Activated naive CD8-positive, alpha-beta T cell treated with anti-CD3 and anti-CD28 coated beads for 36 hours (primary cell): ENCODE measurements at regions not wholly inside any gene's neighbourhood (a gene's known extent, or its start where the extent isn't known, plus 50 kb on each side); places are given as distances from the start of the nearest gene placed in this dataset.
"Not testable (repeated sequence)": the region's sequence is repeated elsewhere in the genome, so short reads cannot be mapped to it uniquely, and the experiment has no call there.

ENCODE experiments used
- DNase-seq: peaks from one replicate; pipeline ENCODE4 v3.0.0; 2021
- H3K27ac Mint-ChIP-seq: one replicate; pipeline ENCODE4 v1.8.0; 2022; ENCODE audit warnings: mild to moderate bottlenecking, moderate library complexity, mixed read lengths
- H3K27me3 Mint-ChIP-seq: one replicate; pipeline ENCODE4 v1.8.0; 2022; ENCODE audit warnings: mild to moderate bottlenecking, mixed read lengths
- H3K36me3 Mint-ChIP-seq: one replicate; pipeline ENCODE4 v1.8.0; 2021; ENCODE audit warnings: mild to moderate bottlenecking, mixed read lengths
- H3K4me1 Mint-ChIP-seq: one replicate; pipeline ENCODE4 v1.8.0; 2021; ENCODE audit warnings: mixed read lengths
- H3K4me3 Mint-ChIP-seq: one replicate; pipeline ENCODE4 v1.8.0; 2022; ENCODE audit warnings: mild to moderate bottlenecking, moderate library complexity, mixed read lengths
- H3K9me3 Mint-ChIP-seq: one replicate; pipeline ENCODE4 v1.8.0; 2022; ENCODE audit warnings: mixed read lengths

DNA sequence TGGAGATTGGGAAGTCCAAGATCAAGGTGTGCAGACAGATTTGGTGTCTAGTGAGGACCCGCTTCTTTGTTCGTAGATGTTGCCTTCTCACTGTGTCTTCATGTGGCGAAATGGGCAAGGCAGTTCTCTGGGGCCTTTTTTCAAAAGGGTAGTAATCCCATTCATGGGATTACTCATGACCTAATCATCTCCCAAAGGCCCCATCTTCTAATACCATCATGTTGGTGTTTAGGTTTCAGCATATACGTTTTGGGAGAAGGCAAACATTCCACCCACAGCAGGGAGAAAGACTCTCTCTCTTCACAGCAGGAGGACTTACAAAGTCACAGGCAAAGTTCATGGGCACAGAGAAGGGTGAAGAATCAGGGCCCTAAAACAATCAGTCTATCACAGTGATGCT lies 252.1 kb downstream of the RPLP1 start:
- H3K4me1 Mint-ChIP-seq = peaks cover 2% of the 10 kb centered on the region
- peaks cover 13% of the 10 kb centered on the region for H3K9me3 Mint-ChIP-seq
- no peak overlapping the region for H3K27ac Mint-ChIP-seq
- H3K4me3 Mint-ChIP-seq = no peak overlapping the region
- H3K27me3 Mint-ChIP-seq = no peaks in the 10 kb centered on the region
- H3K36me3 Mint-ChIP-seq = peaks cover 13% of the 10 kb centered on the region
- DNase-seq = no peak

DNA sequence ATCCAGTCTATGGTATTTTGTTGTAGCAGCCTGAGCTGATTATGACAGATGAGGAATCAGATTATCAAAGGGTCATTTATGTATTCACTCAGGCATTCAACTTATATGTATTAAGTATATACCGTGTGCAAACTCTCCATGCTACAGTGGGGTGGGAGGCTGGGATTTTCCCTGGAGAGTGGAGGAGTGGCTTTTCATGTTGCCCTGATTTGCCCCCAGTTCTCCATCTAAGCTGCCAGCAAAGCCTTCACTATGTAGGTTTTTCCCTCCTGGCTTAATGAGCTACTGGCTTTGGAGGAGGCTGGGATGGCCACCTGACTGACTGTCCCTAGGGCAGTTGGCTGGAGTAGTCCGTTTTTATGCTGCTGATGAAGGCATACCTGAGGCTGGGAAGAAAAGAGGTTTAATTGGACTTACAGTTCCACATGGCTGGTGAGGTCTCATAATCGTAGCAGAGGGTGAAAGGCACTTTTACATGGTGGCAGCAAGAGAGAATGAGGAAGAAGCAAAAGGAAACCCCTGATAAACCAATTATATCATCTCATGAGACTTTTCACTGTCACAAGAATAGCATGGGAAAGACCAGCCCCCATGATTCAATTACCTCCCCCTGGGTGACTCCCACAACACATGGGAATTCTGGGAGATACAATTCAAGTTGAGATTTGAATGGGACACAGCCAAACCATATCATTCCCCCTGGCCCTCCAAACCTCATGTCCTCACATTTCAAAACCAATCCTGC lies 253.9 kb downstream of the RPLP1 start:
- H3K36me3 Mint-ChIP-seq = peaks cover 14% of the 10 kb centered on the region
- H3K27me3 Mint-ChIP-seq = no peaks in the 10 kb centered on the region
- H3K27ac Mint-ChIP-seq = no peak overlapping the region
- H3K4me1 Mint-ChIP-seq = peaks cover 2% of the 10 kb centered on the region
- no peak overlapping the region for H3K4me3 Mint-ChIP-seq
- peaks cover 14% of the 10 kb centered on the region for H3K9me3 Mint-ChIP-seq
- no peak for DNase-seq

DNA sequence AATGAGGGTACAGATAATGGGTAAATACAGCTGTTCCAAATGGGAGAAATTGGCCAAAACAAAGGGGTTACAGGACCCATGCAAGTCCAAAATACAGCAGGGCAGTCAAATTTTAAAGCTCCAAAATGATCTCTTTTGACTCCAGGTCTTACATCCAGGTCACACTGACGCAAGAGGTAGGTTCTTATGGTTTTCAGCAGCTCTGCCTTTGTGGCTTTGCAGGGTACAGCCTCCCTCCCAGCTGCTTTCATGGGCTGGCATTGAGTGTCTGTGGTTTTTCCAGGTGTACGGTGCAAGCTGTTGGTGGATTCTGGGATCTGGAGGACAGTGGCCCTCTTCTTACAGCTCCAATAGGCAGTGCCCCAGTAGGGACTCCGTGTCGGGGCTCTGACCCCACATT lies 254.6 kb downstream of the RPLP1 start:
- not testable (repeated sequence) for H3K27ac Mint-ChIP-seq, H3K4me1 Mint-ChIP-seq, H3K27me3 Mint-ChIP-seq, H3K4me3 Mint-ChIP-seq, DNase-seq
- H3K9me3 Mint-ChIP-seq = peaks cover 14% of the 10 kb centered on the region
- peaks cover 14% of the 10 kb centered on the region for H3K36me3 Mint-ChIP-seq

DNA sequence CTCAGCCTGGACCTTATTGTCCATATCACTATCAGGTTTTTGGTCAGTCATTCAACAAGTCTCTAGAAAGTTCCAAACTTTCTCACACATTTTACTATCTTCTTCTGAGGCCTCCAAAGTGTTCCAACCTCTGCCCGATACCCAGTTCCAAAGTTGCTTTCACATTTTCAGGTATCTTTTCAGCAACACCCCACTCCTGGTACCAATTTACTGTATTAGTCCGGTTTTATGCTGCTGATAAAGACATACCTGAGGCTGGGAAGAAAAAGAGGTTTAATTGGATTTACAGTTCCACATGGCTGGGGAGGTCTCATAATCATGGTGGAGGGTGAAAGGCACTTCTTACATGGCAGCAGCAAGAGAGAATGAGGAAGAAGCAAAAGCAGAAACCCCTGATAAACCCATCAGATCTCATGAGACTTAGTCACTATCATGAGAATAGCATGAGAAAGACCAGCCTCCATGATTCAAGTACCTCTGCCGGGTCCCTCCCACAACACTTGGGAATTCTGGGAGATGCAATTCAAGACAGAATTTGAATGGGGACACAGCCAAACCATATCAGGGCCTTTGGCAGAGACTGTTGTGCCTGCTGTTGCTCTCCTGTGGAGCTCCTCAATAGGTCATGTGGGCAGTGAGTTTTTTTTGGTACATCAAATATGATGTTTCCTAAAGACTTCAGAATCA lies 256.0 kb downstream of the RPLP1 start:
- Mint-ChIP-seq H3K9me3 (peaks cover 14% of the 10 kb centered on the region), H3K4me1 (peaks cover 15% of the 10 kb centered on the region), H3K36me3 (peaks cover 14% of the 10 kb centered on the region)
- H3K27me3 Mint-ChIP-seq, H3K4me3 Mint-ChIP-seq, DNase-seq, H3K27ac Mint-ChIP-seq: not testable (repeated sequence)

DNA sequence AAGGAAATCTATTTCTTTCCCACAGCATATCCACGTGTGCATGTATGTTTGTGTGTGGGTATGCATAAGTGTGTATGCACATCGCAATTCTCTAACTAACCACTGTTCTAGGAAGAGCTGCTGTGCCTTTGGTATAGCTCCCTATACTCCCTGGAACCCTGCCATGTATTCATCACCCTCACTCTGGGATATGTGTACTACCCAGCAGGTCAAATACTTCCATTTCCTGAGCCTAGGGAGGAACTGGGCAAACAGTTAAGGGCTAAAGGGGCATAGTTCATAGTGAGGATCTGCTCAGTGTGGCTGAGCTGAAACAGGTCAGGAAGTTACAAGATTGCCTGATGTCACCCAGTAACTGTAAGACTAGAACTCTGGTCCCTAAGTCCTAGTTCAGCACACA lies 260.4 kb downstream of the RPLP1 start:
- Mint-ChIP-seq H3K4me3 (no peak overlapping the region), H3K4me1 (peaks cover 52% of the 10 kb centered on the region)

DNA sequence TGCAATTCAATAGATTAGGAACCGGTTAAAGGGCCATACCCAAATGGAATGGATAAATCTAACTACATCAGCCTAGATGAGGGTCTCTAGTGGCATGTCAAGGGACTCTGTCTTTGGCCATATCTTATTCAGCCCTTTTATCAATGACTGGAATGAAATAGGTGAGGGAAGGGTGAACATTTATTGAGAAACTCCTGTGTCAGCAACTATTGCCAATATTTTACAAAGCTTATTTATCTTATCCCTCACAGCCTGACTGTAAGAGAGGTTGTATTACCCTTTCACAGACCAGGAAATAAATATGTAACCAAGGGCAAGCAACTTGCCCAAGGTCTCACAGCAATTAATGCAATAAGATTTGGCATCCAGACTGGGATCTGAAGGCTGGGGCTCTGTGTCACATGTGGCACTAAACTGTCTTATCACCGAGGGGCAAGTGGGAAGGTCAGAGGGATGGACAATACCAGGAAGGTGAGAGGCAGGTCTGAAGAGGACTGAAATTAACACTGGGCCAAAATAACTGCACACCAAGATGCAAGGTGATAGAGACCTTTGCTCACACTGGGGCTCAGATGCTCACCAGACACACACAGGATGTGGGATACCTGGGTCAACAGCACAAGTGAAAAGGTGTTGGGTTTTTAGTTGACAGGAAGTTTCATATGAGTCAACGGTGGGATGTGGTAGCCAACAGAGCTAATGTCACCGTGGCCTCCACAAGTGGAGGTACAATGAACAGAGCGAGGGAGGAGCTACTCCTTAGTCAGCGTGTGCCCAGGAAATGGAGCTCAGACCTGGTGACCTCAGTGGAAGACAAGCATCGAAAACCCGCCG lies 261.3 kb downstream of the RPLP1 start:
- Mint-ChIP-seq H3K9me3 (peaks cover 10% of the 10 kb centered on the region), H3K36me3 (peaks cover 5% of the 10 kb centered on the region), H3K27me3 (no peaks in the 10 kb centered on the region), H3K4me3 (peak overlapping the region; percentile 11), H3K4me1 (peaks cover 61% of the 10 kb centered on the region), H3K27ac (peak overlapping the region; percentile 85)
- peak; percentile 78 for DNase-seq

More for the DNA sequence above, 260.4 kb downstream of the RPLP1 start:
- H3K27me3 Mint-ChIP-seq = no peaks in the 10 kb centered on the region
- peaks cover 16% of the 10 kb centered on the region for H3K9me3 Mint-ChIP-seq
- H3K27ac Mint-ChIP-seq = peak overlapping the region; percentile 85
- H3K36me3 Mint-ChIP-seq = peaks cover 11% of the 10 kb centered on the region
- no peak for DNase-seq

DNA sequence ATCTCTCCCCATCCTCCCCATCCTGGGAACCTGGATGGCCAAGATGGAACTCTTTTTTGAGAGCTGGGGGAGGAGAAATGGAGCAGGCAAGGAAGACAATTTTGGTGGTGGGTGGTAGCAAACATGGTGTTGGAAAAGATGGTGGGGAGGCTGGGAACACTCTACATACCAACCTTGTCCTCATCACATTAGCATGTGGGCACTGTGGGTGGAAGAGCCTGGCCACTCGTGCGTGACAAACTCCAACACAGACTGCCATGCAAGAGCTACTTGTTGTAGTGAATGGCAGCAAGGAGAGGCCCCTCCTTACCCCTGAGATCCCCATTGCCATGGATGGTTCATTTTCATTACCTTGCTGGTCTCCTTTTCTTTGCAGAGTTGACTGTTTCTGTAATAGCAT lies 262.6 kb downstream of the RPLP1 start:
- Mint-ChIP-seq H3K27ac (peak overlapping the region; percentile 76), H3K4me1 (peaks cover 73% of the 10 kb centered on the region), H3K36me3 (peaks cover 1% of the 10 kb centered on the region), H3K9me3 (peaks cover 7% of the 10 kb centered on the region), H3K4me3 (no peak overlapping the region), H3K27me3 (no peaks in the 10 kb centered on the region)
- DNase-seq = no peak

DNA sequence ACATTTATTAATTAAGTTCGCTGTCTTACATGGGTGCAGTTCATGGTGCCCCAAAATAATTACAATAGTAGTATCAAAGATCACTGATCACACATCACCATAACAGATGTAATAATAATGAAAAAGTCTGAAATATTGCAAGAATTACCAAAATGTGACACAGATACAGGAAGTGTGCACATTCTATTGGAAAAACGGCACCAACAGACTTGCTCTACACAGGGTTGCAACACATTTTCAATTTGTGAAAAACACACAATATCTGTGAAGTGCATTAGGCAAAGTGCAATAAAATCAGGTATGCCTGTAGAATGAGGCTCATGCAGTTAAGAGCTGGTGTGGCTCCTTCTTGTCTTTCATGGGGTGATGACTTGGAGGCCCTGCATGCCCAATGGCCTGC lies 265.8 kb downstream of the RPLP1 start:
- H3K27me3 Mint-ChIP-seq = no peaks in the 10 kb centered on the region
- H3K4me1 Mint-ChIP-seq = peaks cover 90% of the 10 kb centered on the region
- H3K27ac Mint-ChIP-seq = no peak overlapping the region
- H3K36me3 Mint-ChIP-seq = peaks cover 3% of the 10 kb centered on the region
- peaks cover 12% of the 10 kb centered on the region for H3K9me3 Mint-ChIP-seq
- no peak overlapping the region for H3K4me3 Mint-ChIP-seq
- no peak for DNase-seq

DNA sequence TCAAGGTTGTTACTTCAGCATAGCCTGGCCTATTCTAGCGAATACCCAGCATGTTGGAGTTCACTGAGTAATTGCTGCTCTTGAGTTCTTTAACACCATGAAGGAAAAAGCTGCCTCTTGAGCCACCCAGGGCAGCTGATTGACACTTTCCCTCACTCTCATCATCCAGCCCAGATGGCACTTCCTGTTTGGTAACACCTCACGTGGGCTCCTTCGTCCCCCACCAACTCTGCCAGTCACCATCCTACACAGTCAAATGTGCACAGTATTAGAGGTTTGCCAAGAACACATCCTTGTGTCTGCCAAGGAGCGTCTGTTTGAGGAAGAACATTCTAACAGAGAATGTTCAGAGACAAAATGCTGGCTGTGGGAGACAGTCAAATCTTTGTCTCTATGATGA lies 266.3 kb downstream of the RPLP1 start:
- peak; percentile 34 for DNase-seq
- Mint-ChIP-seq H3K4me3 (no peak overlapping the region), H3K9me3 (peaks cover 12% of the 10 kb centered on the region), H3K27me3 (no peaks in the 10 kb centered on the region), H3K36me3 (peaks cover 3% of the 10 kb centered on the region), H3K4me1 (peaks cover 88% of the 10 kb centered on the region), H3K27ac (peak overlapping the region; percentile 83)

DNA sequence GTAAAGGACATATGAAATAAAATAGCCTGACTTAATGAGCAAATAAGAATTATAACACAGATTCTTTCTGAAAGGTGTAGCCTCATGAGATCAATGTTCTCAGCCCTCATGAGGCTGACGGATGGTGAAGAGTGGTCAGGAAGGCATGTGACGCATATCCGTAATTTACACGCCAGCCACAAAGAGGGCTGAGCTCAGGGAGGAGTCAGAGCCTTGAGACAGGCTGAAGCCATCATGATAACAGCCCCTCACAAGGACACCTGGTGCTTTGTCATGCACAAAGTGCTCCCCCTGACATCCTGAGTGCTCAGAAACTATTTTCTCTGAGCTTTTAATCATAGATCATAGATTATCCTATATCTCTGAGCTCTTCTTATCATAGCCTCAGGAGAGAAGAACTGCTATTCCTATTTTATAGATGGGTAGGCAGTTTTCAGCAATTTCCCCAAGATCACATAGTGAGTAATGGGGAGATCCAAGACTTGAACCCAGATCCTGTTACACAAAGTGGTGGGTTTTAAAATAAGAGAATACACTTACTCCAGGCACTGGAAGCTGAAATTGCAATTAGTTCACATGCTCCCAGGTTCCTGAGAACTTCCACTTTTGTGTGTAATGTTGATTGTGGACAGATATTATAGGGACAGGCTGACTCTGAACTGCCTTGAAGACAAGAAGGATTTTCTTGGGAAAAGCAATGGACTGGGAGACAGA lies 267.1 kb downstream of the RPLP1 start:
- Mint-ChIP-seq H3K4me3 (no peak overlapping the region), H3K4me1 (peaks cover 83% of the 10 kb centered on the region), H3K27me3 (no peaks in the 10 kb centered on the region), H3K27ac (peak overlapping the region; percentile 82), H3K36me3 (peaks cover 3% of the 10 kb centered on the region), H3K9me3 (peaks cover 12% of the 10 kb centered on the region)
- peak; percentile 67 for DNase-seq

DNA sequence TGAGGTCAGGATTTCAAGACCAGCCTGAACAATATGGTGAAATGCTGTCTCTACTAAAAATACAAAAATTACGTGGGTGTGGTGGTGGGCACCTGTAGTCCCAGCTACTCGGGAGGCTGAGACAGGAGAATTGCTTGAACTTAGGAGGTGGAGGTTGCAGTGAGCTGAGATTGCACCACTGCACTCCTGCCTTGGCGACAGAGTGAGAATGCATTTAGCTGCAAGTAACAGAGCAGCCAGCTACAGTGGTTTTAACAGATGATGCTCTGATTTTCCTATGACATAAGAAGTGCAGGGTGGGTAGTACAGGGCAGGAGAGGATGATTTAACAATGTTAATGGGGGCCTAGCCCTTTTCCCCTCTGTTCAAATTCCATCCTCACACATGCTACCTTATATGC lies 267.9 kb downstream of the RPLP1 start:
- Mint-ChIP-seq H3K36me3 (peaks cover 3% of the 10 kb centered on the region), H3K27ac (peak overlapping the region; percentile 72), H3K4me1 (peaks cover 82% of the 10 kb centered on the region), H3K27me3 (no peaks in the 10 kb centered on the region), H3K4me3 (no peak overlapping the region), H3K9me3 (peaks cover 9% of the 10 kb centered on the region)
- no peak for DNase-seq

DNA sequence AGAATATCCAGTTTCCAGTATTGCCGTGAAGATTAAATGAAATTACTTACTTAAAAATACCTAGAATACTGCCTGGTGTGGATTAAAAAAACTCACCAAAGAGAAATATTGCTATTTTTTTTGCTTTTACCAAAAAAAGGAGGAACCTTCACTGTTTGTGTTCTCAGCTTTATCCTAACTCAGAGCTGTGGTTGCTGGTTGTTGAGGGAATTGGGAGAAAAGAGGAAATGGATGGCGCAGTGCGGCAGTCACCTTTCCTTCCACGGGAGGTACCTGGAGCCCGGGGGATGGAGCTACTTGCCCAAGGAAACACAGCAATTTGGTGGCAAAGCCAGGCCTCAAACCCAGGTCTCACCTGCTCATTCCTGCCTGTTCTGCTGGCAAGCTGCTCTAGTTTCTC lies 270.3 kb downstream of the RPLP1 start:
- Mint-ChIP-seq H3K27me3 (peaks cover 6% of the 10 kb centered on the region), H3K36me3 (peaks cover 2% of the 10 kb centered on the region), H3K27ac (no peak overlapping the region), H3K4me3 (no peak overlapping the region), H3K9me3 (peaks cover 7% of the 10 kb centered on the region), H3K4me1 (peaks cover 68% of the 10 kb centered on the region)
- DNase-seq = no peak

DNA sequence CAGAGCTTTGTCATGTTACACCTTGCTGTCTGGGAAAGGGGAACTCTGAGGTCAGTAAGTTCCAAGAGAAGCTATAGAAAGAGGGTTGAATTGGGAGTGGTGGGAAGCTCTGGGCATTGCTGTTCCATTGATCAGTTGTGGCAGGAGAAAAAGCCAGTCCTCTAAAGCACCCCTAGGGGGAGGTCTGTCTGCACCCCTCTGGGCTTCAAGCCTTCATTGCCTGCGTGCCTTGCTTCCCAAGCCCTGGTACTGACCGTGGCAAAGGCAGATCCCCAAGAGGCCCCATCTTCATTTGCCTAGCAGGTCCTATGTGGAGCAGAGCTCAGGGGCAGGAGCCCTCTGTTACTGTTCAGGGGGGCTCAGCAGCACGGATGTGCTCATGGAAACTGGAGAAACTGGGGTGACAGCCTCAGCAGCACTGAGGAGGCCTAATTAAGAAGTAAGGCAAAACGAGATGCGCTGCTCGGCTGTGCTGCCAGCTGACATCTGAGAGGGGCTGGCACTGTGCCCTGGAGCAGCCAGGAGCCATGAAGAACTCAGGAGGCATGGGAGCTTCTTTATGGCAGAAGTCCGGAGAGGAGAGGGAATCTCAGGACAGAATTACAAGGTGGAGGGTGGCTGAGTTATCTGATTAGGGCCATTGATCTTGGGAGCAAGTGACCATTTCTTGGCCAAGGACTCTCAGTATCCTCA lies 270.9 kb downstream of the RPLP1 start:
- no peak for DNase-seq
- H3K9me3 Mint-ChIP-seq = peaks cover 5% of the 10 kb centered on the region
- peaks cover 63% of the 10 kb centered on the region for H3K4me1 Mint-ChIP-seq
- no peak overlapping the region for H3K27ac Mint-ChIP-seq
- H3K4me3 Mint-ChIP-seq = no peak overlapping the region
- peaks cover 6% of the 10 kb centered on the region for H3K27me3 Mint-ChIP-seq
- H3K36me3 Mint-ChIP-seq = peaks cover 2% of the 10 kb centered on the region

DNA sequence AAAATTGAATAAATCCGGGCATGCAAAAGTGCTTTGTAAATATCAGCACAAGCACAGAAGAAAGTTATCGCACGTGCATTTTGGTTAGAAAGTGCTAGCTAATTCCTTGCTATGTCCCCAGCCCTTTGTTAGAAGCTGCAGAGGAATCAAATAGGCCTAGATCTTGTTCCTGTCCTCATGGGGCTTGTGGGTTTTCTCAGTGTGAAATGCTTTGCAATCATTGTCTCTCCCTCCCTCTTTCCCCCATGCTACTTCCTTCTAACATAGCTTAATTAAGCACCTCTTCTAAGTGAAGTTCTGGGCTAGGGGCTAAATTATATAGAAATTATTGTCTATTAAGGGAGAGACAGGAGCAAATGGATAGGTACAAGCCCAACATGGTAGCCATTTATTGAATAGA lies 271.7 kb downstream of the RPLP1 start:
- Mint-ChIP-seq H3K9me3 (peaks cover 5% of the 10 kb centered on the region), H3K27me3 (peaks cover 6% of the 10 kb centered on the region), H3K4me3 (no peak overlapping the region), H3K27ac (no peak overlapping the region), H3K4me1 (peaks cover 62% of the 10 kb centered on the region), H3K36me3 (peaks cover 2% of the 10 kb centered on the region)
- no peak for DNase-seq
